ENCODE measurements at regions not wholly inside any gene's neighbourhood (a gene's known extent, or its start where the extent isn't known, plus 50 kb on each side); places are given as distances from the start of the nearest gene placed in this dataset.
"Not testable (repeated sequence)": the region's sequence is repeated elsewhere in the genome, so short reads cannot be mapped to it uniquely, and the experiment has no call there.

GRCh38 chr11:91005458-91005857, 782.6 kb upstream of the CHORDC1 start:
- no peak for DNase-seq (ENCODE audit: low read depth)
- H3K4me3 ChIP-seq (ENCODE audit: low read depth, low read length) = no peak overlapping the region
- TF ChIP-seq, protein P1, sequence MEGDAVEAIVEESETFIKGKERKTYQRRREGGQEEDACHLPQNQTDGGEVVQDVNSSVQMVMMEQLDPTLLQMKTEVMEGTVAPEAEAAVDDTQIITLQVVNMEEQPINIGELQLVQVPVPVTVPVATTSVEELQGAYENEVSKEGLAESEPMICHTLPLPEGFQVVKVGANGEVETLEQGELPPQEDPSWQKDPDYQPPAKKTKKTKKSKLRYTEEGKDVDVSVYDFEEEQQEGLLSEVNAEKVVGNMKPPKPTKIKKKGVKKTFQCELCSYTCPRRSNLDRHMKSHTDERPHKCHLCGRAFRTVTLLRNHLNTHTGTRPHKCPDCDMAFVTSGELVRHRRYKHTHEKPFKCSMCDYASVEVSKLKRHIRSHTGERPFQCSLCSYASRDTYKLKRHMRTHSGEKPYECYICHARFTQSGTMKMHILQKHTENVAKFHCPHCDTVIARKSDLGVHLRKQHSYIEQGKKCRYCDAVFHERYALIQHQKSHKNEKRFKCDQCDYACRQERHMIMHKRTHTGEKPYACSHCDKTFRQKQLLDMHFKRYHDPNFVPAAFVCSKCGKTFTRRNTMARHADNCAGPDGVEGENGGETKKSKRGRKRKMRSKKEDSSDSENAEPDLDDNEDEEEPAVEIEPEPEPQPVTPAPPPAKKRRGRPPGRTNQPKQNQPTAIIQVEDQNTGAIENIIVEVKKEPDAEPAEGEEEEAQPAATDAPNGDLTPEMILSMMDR (conservative IDR thresholded peaks at IDR 0.05; ENCODE audit: low read depth, low read length) = no peak

- H3K4me3 ChIP-seq (ENCODE audit: low read depth, low read length) = no peak overlapping the region
- TF ChIP-seq, protein P1 (conservative IDR thresholded peaks at IDR 0.05; ENCODE audit: low read depth, low read length) = no peak
Observed at GRCh38 chr11:90997241-90997640, 774.4 kb upstream of the CHORDC1 start.

GRCh38 chr11:90972159-90972558, 749.3 kb upstream of the CHORDC1 start:
- DNase-seq (ENCODE audit: low read depth); H3K4me3 ChIP-seq (ENCODE audit: low read depth, low read length): not testable (repeated sequence)

More at GRCh38 chr11:90997241-90997640, 774.4 kb upstream of the CHORDC1 start:
- no peak for DNase-seq (ENCODE audit: low read depth)

- no peak overlapping the region for H3K4me3 ChIP-seq (ENCODE audit: low read depth, low read length)
- TF ChIP-seq, protein P1 (conservative IDR thresholded peaks at IDR 0.05; ENCODE audit: low read depth, low read length) = no peak
- DNase-seq (ENCODE audit: low read depth) = no peak
Observed at GRCh38 chr11:90947930-90948329, 725.1 kb upstream of the CHORDC1 start.

- no peak for DNase-seq (ENCODE audit: low read depth)
- TF ChIP-seq, protein P1 (conservative IDR thresholded peaks at IDR 0.05; ENCODE audit: low read depth, low read length) = no peak
- no peak overlapping the region for H3K4me3 ChIP-seq (ENCODE audit: low read depth, low read length)
Observed at GRCh38 chr11:90930252-90930651, 707.4 kb upstream of the CHORDC1 start.

GRCh38 chr11:90919332-90919731, 696.5 kb upstream of the CHORDC1 start:
- H3K4me3 ChIP-seq (ENCODE audit: low read depth, low read length) = no peak overlapping the region
- TF ChIP-seq, protein P1 (conservative IDR thresholded peaks at IDR 0.05; ENCODE audit: low read depth, low read length) = no peak
- no peak for DNase-seq (ENCODE audit: low read depth)

- no peak for DNase-seq (ENCODE audit: low read depth)
- TF ChIP-seq, protein P1 (conservative IDR thresholded peaks at IDR 0.05; ENCODE audit: low read depth, low read length) = no peak
Observed at GRCh38 chr11:90916706-90917105, 693.9 kb upstream of the CHORDC1 start.

More at GRCh38 chr11:90916706-90917105, 693.9 kb upstream of the CHORDC1 start:
- H3K4me3 ChIP-seq (ENCODE audit: low read depth, low read length) = no peak overlapping the region
